WTC11 (cell line): ENCODE measurements at regions not wholly inside any gene's neighbourhood (a gene's known extent, or its start where the extent isn't known, plus 50 kb on each side); places are given as distances from the start of the nearest gene placed in this dataset.

ENCODE experiments used
- ATAC-seq: fragments of 200-7000 bp; cut with Tn5 transposase; 2 replicates; pipeline ENCODE4 v1.10.0; 2021; ENCODE audit warnings: mild to moderate bottlenecking, moderate library complexity
- CTCF ChIA-PET: fragments of 300-600 bp; sonication (Branson Sonifier 250); formaldehyde crosslinking; loops from one replicate; lab custom pipeline; 2021; ENCODE audit warnings: antibody characterized with exemption; lab: Charles Lee
- POLR2A ChIA-PET: fragments of 350-600 bp; sonication (Branson Sonifier 250); formaldehyde crosslinking; loops from one replicate; lab custom pipeline; 2021; ENCODE audit warnings: antibody characterized with exemption; lab: Charles Lee
- DNase-seq: peaks from one replicate; pipeline ENCODE4 v3.0.0; 2021; ENCODE audit warnings: low spot score
- H3K27ac Mint-ChIP-seq: 2 replicates; pipeline ENCODE4 v1.8.0; 2021; ENCODE audit warnings: mixed read lengths
- H3K27me3 Mint-ChIP-seq: 2 replicates; pipeline ENCODE4 v1.8.0; 2021; ENCODE audit warnings: low read depth, mild to moderate bottlenecking, moderate library complexity, mixed read lengths
- H3K36me3 Mint-ChIP-seq: 2 replicates; pipeline ENCODE4 v1.8.0; 2021; ENCODE audit warnings: mixed read lengths
- H3K4me1 Mint-ChIP-seq: 2 replicates; pipeline ENCODE4 v1.8.0; 2022; ENCODE audit warnings: mixed read lengths
- H3K4me3 Mint-ChIP-seq: 2 replicates; pipeline ENCODE4 v1.8.0; 2021; ENCODE audit warnings: mild to moderate bottlenecking, moderate library complexity, mixed read lengths
- H3K9me3 Mint-ChIP-seq: 2 replicates; pipeline ENCODE4 v1.8.0; 2021; ENCODE audit warnings: mixed read lengths
- ATF6 ChIP-seq: sonication (generic); formaldehyde crosslinking; IDR thresholded peaks from 2 replicates; pipeline ENCODE4 v1.8.1; 2023; ENCODE audit warnings: mild to moderate bottlenecking, missing genetic modification reagents
- CTCF ChIP-seq: fragments of 200-600 bp; IDR thresholded peaks from 2 replicates; pipeline ENCODE4 v1.8.0; 2022; ENCODE audit warnings: antibody characterized with exemption
- E2F4 ChIP-seq: sonication (generic); formaldehyde crosslinking; IDR thresholded peaks from 2 replicates; pipeline ENCODE4 v1.8.1; 2022; ENCODE audit warnings: low read depth, mild to moderate bottlenecking, moderate library complexity, missing genetic modification reagents, borderline replicate concordance
- ELF4 ChIP-seq: sonication (generic); formaldehyde crosslinking; IDR thresholded peaks from 2 replicates; pipeline ENCODE4 v1.8.1; 2022; ENCODE audit warnings: low read depth, mild to moderate bottlenecking, moderate library complexity, missing genetic modification reagents
- GRHL2 ChIP-seq: fragments of 250-450 bp; sonication (Bioruptor Pico); IDR thresholded peaks from 2 replicates; pipeline ENCODE4 v1.8.0; 2022; ENCODE audit warnings: mild to moderate bottlenecking, moderate library complexity; ENCODE audit not compliant: insufficient replicate concordance, severe bottlenecking
- MAX ChIP-seq: sonication (generic); formaldehyde crosslinking; IDR thresholded peaks from 2 replicates; pipeline ENCODE4 v1.8.0; 2022; ENCODE audit warnings: mild to moderate bottlenecking, missing genetic modification reagents
- MLX ChIP-seq: sonication (generic); formaldehyde crosslinking; IDR thresholded peaks from 2 replicates; pipeline ENCODE4 v1.8.1; 2023; ENCODE audit warnings: mild to moderate bottlenecking, missing genetic modification reagents, moderate library complexity
- MXD4 ChIP-seq: fragments of 250-450 bp; sonication (Bioruptor Pico); IDR thresholded peaks from 2 replicates; pipeline ENCODE4 v1.8.0; 2021; ENCODE audit warnings: mild to moderate bottlenecking, moderate library complexity, borderline replicate concordance
- NR1H2 ChIP-seq: sonication (generic); formaldehyde crosslinking; IDR thresholded peaks from 2 replicates; pipeline ENCODE4 v1.9.0; 2021; ENCODE audit warnings: mild to moderate bottlenecking, moderate library complexity, missing genetic modification reagents
- SP1 ChIP-seq: sonication (generic); formaldehyde crosslinking; conservative IDR thresholded peaks from 2 replicates; pipeline ENCODE4 v1.8.1; 2022; ENCODE audit warnings: missing genetic modification reagents
- TCF7 ChIP-seq: sonication (generic); formaldehyde crosslinking; IDR thresholded peaks from 2 replicates; pipeline ENCODE4 v1.8.0; 2022; ENCODE audit warnings: mild to moderate bottlenecking, low read depth, missing genetic modification reagents, moderate library complexity
- ZNF138 ChIP-seq: sonication (generic); formaldehyde crosslinking; conservative IDR thresholded peaks from 2 replicates; pipeline ENCODE4 v1.8.1; 2022; ENCODE audit warnings: mild to moderate bottlenecking, moderate library complexity, missing genetic modification reagents
- ZNF425 ChIP-seq: fragments of 250-450 bp; sonication (Bioruptor Pico); conservative IDR thresholded peaks from 2 replicates; pipeline ENCODE4 v1.9.0; 2021; ENCODE audit warnings: mild to moderate bottlenecking
- ZNF532 ChIP-seq: fragments of 250-450 bp; sonication (Bioruptor Pico); IDR thresholded peaks from 2 replicates; pipeline ENCODE4 v1.9.0; 2021; ENCODE audit warnings: mild to moderate bottlenecking, borderline replicate concordance

- TF ChIP-seq ZNF532 (CRISPR knock-in tag) = no peak
- TF ChIP-seq, all 79 proteins: peak for 0
These were observed 182.1 kb downstream of the MOSPD2 start (continued) for GRCh38 chrX:15055146-15055930.

- no peak for ATAC-seq
- H3K36me3 Mint-ChIP-seq = peaks cover 8% of the 10 kb centered on the region
- no peaks in the 10 kb centered on the region for H3K27me3 Mint-ChIP-seq
- no peak overlapping the region for H3K4me3 Mint-ChIP-seq
- TF ChIP-seq MLX (CRISPR knock-in tag) (no peak), CTCF (0 out of 2 replicates have a peak, but pooled peaks have one; percentile 17), ZNF425 (no peak)
- H3K27ac Mint-ChIP-seq = no peak overlapping the region
- CTCF ChIA-PET = no interaction called here
- DNase-seq = no peak
- H3K9me3 Mint-ChIP-seq = peaks cover 15% of the 10 kb centered on the region
- POLR2A ChIA-PET = no interaction called here
- H3K4me1 Mint-ChIP-seq = no peaks in the 10 kb centered on the region
These were observed 177.2 kb downstream of the MOSPD2 start for GRCh38 chrX:15050395-15050794.

GRCh38 chrX:15043538-15043937, 170.3 kb downstream of the MOSPD2 start:
- no peaks in the 10 kb centered on the region for H3K9me3 Mint-ChIP-seq
- no peak overlapping the region for H3K4me3 Mint-ChIP-seq
- DNase-seq = no peak

GRCh38 chrX:15033917-15034316, 160.7 kb downstream of the MOSPD2 start:
- Mint-ChIP-seq H3K27ac (no peak overlapping the region), H3K27me3 (no peaks in the 10 kb centered on the region), H3K9me3 (no peaks in the 10 kb centered on the region), H3K4me1 (no peaks in the 10 kb centered on the region), H3K36me3 (no peaks in the 10 kb centered on the region), H3K4me3 (no peak overlapping the region)
- ATAC-seq (no peak), DNase-seq (no peak)
- ChIA-PET POLR2A (interaction anchor here (0.5 kb wide), 1 partner anchor 536 kb away, joined by 3 read pairs; no protein-coding TSS in a partner anchor), CTCF (no interaction called here)
- TF ChIP-seq ZNF138 (no peak), CTCF (no peak), MAX (CRISPR knock-in tag) (no peak), E2F4 (no peak), MXD4 (CRISPR knock-in tag) (no peak), GRHL2 (CRISPR knock-in tag) (no peak), ATF6 (CRISPR knock-in tag) (no peak), SP1 (no peak)

More at GRCh38 chrX:15043538-15043937, 170.3 kb downstream of the MOSPD2 start:
- no peaks in the 10 kb centered on the region for H3K4me1 Mint-ChIP-seq
- H3K27ac Mint-ChIP-seq = no peak overlapping the region
- ATAC-seq = no peak
- H3K36me3 Mint-ChIP-seq = no peaks in the 10 kb centered on the region
- ChIA-PET CTCF (no interaction called here), POLR2A (no interaction called here)
- no peak for TF ChIP-seq TCF7 (CRISPR knock-in tag)
- TF ChIP-seq ELF4 (CRISPR knock-in tag) = no peak
- no peak for TF ChIP-seq NR1H2 (CRISPR knock-in tag)
- no peaks in the 10 kb centered on the region for H3K27me3 Mint-ChIP-seq
